ENCODE measurements at regions not wholly inside any gene's neighbourhood (a gene's known extent, or its start where the extent isn't known, plus 50 kb on each side); places are given as distances from the start of the nearest gene placed in this dataset.

- Histone ChIP-seq H3K79me2 (ENCODE audit: control insufficient read depth in 1 of 2, insufficient read depth in 2 of 2, low read length in 2 of 2) (no peaks in the 10 kb centered on the region), H3K4ac (replicated peaks; ENCODE audit: insufficient read length, low read depth, low read length) (no peak overlapping the region), H3K14ac (ENCODE audit: insufficient read length) (no peak overlapping the region), H3K23ac (ENCODE audit: insufficient read length) (no peak overlapping the region), H3K79me1 (ENCODE audit: low read depth, low read length) (no peaks in the 10 kb centered on the region), H2AK5ac (ENCODE audit: low read depth, low read length) (no peak overlapping the region), H3K18ac (ENCODE audit: extremely low read depth, low read length) (no peak overlapping the region), H2BK12ac (ENCODE audit: low read depth, low read length) (no peak overlapping the region), H3K36me3 (ENCODE audit: control insufficient read depth in 2 of 4, insufficient read depth in 4 of 4, low read length in 3 of 4) (no peaks in the 10 kb centered on the region), H2BK120ac (replicated peaks; ENCODE audit: low read depth, low read length) (no peak overlapping the region), H2AFZ (ENCODE audit: low read length) (no peak overlapping the region), H3K4me1 (replicated peaks in 1 of 4; ENCODE audit: control insufficient read depth in 3 of 4, insufficient read depth in 4 of 4, low read length in 3 of 4) (peaks cover 0 to under 1% (median under 1%) of the 10 kb centered on the region in 4 experiments; a peak in 2 of 7 replicates), H3K27ac (ENCODE audit: low read depth, low read length) (no peak overlapping the region), H2BK5ac (ENCODE audit: low read depth, low read length) (no peak overlapping the region), H2BK15ac (ENCODE audit: low read length) (no peak overlapping the region), H3K23me2 (ENCODE audit: low read depth, low read length) (no peaks in the 10 kb centered on the region), H4K8ac (ENCODE audit: extremely low read depth, insufficient read depth, low read length) (no peak overlapping the region), H3K4me3 (ENCODE audit: extremely low read depth in 1 of 4, insufficient read depth in 2 of 4, low read depth in 3 of 4, low read length in 4 of 4) (no peak overlapping the region), H3K9ac (replicated peaks in 1 of 4; ENCODE audit: extremely low read depth in 1 of 4, low read depth in 3 of 4, low read length in 3 of 4) (no peak overlapping the region), H3K56ac (replicated peaks; ENCODE audit: insufficient read length, low read depth, low read length) (no peak overlapping the region), H4K91ac (replicated peaks; ENCODE audit: insufficient read length, low read length) (no peak overlapping the region), H3K9me3 (ENCODE audit: insufficient read depth in 2 of 2, low read depth in 1 of 2, low read length in 1 of 2) (peaks cover 0 to 12% of the 10 kb centered on the region in 2 experiments; a peak in 1 of 4 replicates), H2BK20ac (ENCODE audit: low read length) (no peak overlapping the region), H3K27me3 (replicated peaks in 1 of 4; ENCODE audit: control insufficient read depth in 3 of 4, extremely low read depth in 1 of 4, insufficient read depth in 3 of 4, low read length in 3 of 4) (no peaks in the 10 kb centered on the region), H3K4me2 (ENCODE audit: insufficient read depth in 1 of 2, low read depth in 2 of 2, low read length in 2 of 2) (no peak overlapping the region), H4K20me1 (replicated peaks in 1 of 2; ENCODE audit: control insufficient read depth in 1 of 2, insufficient read depth in 2 of 2, low read length in 2 of 2) (no peaks in the 10 kb centered on the region), H4K5ac (ENCODE audit: insufficient read length, low read depth, low read length) (no peak overlapping the region)
- FAIRE-seq (no peak), DNase-seq (ENCODE audit: low read depth in 1 of 2, low spot score in 2 of 2) (no peak)
- WGBS, 2 experiments (ENCODE audit: extremely low coverage in 1 of 2, insufficient coverage in 1 of 2, insufficient read length in 1 of 2, insufficient replicate concordance in 2 of 2, low coverage in 1 of 2, low lambda C conversion rate in 2 of 2, missing lambda C conversion rate in 1 of 2): 32% methylated on average over 3 of the region's 3 CpGs; no CpG with 5 or more reads in 1 of the 2 experiments
- TF ChIP-seq, protein P1, sequence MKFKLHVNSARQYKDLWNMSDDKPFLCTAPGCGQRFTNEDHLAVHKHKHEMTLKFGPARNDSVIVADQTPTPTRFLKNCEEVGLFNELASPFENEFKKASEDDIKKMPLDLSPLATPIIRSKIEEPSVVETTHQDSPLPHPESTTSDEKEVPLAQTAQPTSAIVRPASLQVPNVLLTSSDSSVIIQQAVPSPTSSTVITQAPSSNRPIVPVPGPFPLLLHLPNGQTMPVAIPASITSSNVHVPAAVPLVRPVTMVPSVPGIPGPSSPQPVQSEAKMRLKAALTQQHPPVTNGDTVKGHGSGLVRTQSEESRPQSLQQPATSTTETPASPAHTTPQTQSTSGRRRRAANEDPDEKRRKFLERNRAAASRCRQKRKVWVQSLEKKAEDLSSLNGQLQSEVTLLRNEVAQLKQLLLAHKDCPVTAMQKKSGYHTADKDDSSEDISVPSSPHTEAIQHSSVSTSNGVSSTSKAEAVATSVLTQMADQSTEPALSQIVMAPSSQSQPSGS (IDR thresholded peaks at IDR 0.05; ENCODE audit: low read length): no peak
- TF ChIP-seq CBX5 (IDR thresholded peaks at IDR 0.05; ENCODE audit: low read depth, low read length): no peak
- TF ChIP-seq CEBPB (IDR thresholded peaks at IDR 0.05; ENCODE audit: low read depth, low read length): no peak
- no peak for TF ChIP-seq KDM4A (IDR thresholded peaks at IDR 0.05; ENCODE audit: low read depth, low read length, severe bottlenecking)
- TF ChIP-seq, protein P2, sequence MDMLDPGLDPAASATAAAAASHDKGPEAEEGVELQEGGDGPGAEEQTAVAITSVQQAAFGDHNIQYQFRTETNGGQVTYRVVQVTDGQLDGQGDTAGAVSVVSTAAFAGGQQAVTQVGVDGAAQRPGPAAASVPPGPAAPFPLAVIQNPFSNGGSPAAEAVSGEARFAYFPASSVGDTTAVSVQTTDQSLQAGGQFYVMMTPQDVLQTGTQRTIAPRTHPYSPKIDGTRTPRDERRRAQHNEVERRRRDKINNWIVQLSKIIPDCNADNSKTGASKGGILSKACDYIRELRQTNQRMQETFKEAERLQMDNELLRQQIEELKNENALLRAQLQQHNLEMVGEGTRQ (IDR thresholded peaks at IDR 0.05; ENCODE audit: low read length): no peak
- ChIA-PET POLR2A (ENCODE audit: partially characterized antibody) (interaction anchor here (1.0 kb wide), 1 partner anchor 136 kb away, joined by 3 read pairs; no protein-coding TSS in a partner anchor), CTCF (ENCODE audit: partially characterized antibody) (interaction anchor here (0.6 kb wide), 1 partner anchor 21 kb away, joined by 3 read pairs; no protein-coding TSS in a partner anchor)
These were observed 104.9 kb downstream of the ZNF429 start for GRCh38 chr19:21610341-21610740.
